PC-3 (cell line): ENCODE measurements at regions not wholly inside any gene's neighbourhood (a gene's known extent, or its start where the extent isn't known, plus 50 kb on each side); places are given as distances from the start of the nearest gene placed in this dataset.

Experiments used
- ATAC-seq: fragments of 200-7000 bp; cut with Tn5 transposase; 2 replicates; pipeline ENCODE4 v1.9.1; 2020; ENCODE audit warnings: mild to moderate bottlenecking, moderate library complexity
- BruUV-seq: library from RNA; stranded (reverse); fragments of 400-500 nt; replicated peaks from 2 replicates; lab custom pipeline; 2021; lab: Mats Ljungman, UMichigan
- CTCF ChIA-PET: fragments of 300-600 bp; sonication (Branson Sonifier 250); formaldehyde crosslinking; loops from one replicate; lab custom pipeline; 2022; ENCODE audit warnings: antibody characterized with exemption; lab: Charles Lee
- POLR2A ChIA-PET: fragments of 300-600 bp; sonication (Branson Sonifier 250); formaldehyde crosslinking; loops from one replicate; lab custom pipeline; 2022; ENCODE audit warnings: antibody characterized with exemption; ENCODE audit not compliant: unreplicated experiment; lab: Charles Lee
- DNase-seq: peaks from one replicate; pipeline ENCODE4 v3.0.0-alpha.2; 2015
- H2AFZ ChIP-seq: fragments of 300-600 bp; sonication (generic); 2 replicates; pipeline ENCODE4 v1.6.0; 2016; ENCODE audit warnings: antibody characterized with exemption, low read length
- H3F3A ChIP-seq: fragments of 300-600 bp; sonication (generic); one replicate; pipeline ENCODE4 v1.6.0; 2017; ENCODE audit warnings: antibody characterized with exemption, low read length, control low read depth, mild to moderate bottlenecking; ENCODE audit not compliant: unreplicated experiment
- H3K27ac ChIP-seq: fragments of 300-600 bp; sonication (generic); 2 replicates; pipeline ENCODE4 v1.5.1; 2016; ENCODE audit warnings: mild to moderate bottlenecking, low read length
- H3K27me3 ChIP-seq: fragments of 300-600 bp; sonication (generic); 2 replicates; pipeline ENCODE4 v1.6.1; 2016; ENCODE audit warnings: low read length, mixed read lengths
- H3K36me3 ChIP-seq: fragments of 300-600 bp; sonication (generic); 2 replicates; pipeline ENCODE4 v1.6.1; 2016; ENCODE audit warnings: low read depth, mixed run types, low read length, mixed read lengths
- H3K4me1 ChIP-seq: fragments of 300-600 bp; sonication (generic); 2 replicates; pipeline ENCODE4 v1.5.1; 2016; ENCODE audit warnings: low read length; ENCODE audit not compliant: insufficient read depth
- H3K4me2 ChIP-seq: fragments of 300-600 bp; sonication (generic); 2 replicates; pipeline ENCODE4 v1.6.0; 2016; ENCODE audit warnings: low read length
- H3K4me3 ChIP-seq: fragments of 300-600 bp; sonication (generic); 2 replicates; pipeline ENCODE4 v1.5.1; 2016; ENCODE audit warnings: mild to moderate bottlenecking, low read length, mixed read lengths
- H3K79me2 ChIP-seq: fragments of 300-600 bp; sonication (generic); 2 replicates; pipeline ENCODE4 v1.6.1; 2017; ENCODE audit warnings: low read length, mixed read lengths
- H3K9ac ChIP-seq: fragments of 300-600 bp; sonication (generic); 2 replicates; pipeline ENCODE4 v1.6.0; 2016; ENCODE audit warnings: mild to moderate bottlenecking, low read length
- H3K9me2 ChIP-seq: fragments of 300-600 bp; sonication (generic); replicated peaks from 2 replicates; pipeline ENCODE4 v1.6.1; 2016; ENCODE audit warnings: mixed run types, low read length, mixed read lengths
- H3K9me3 ChIP-seq: fragments of 300-600 bp; sonication (generic); 2 replicates; pipeline ENCODE4 v1.6.1; 2016; ENCODE audit warnings: low read length, mixed read lengths
- H4K20me1 ChIP-seq: fragments of 300-600 bp; sonication (generic); 2 replicates; pipeline ENCODE4 v1.6.1; 2016; ENCODE audit warnings: low read length, mixed read lengths
- EZH2 ChIP-seq: fragments of 300-600 bp; sonication (generic); IDR thresholded peaks from one replicate; pipeline ENCODE4 v1.6.1; 2017; ENCODE audit warnings: antibody characterized with exemption, mild to moderate bottlenecking, low read length; ENCODE audit not compliant: unreplicated experiment
- EZH2phosphoT487 ChIP-seq: fragments of 300-600 bp; sonication (generic); IDR thresholded peaks from 2 replicates; pipeline ENCODE4 v1.6.1; 2018; ENCODE audit warnings: mild to moderate bottlenecking, antibody characterized with exemption, low read length, borderline replicate concordance
- intact Hi-C: fragments of 100-400 bp; cut with micrococcal nuclease; formaldehyde crosslinking; loops from 2 replicates; pipeline ENCODE4 v1.9.0; 2023
- TF ChIP-seq, protein P1 (sequence below): fragments of 300-600 bp; sonication (generic); conservative IDR thresholded peaks from 2 replicates; pipeline ENCODE4 v1.5.1; 2017; ENCODE audit warnings: antibody characterized with exemption, low read depth, mild to moderate bottlenecking, low read length

DNA sequence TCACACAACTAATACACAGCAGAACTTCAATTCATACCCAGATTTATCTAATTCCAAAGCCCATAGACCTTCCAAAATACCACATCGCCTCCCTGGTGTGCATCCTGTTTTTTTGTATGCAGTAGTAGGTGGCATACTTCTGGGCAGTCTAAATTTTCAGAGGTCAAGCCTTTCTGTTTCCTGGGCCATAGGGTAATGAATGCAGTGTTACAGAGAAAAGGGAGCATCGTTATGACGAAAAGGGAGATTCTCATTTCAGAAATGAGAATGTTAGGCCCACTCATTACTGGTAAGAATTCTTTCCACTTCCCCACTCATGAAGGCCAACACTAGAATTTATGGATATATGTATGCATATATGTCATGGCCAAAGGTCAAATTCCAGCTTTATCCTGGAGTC, 267.8 kb upstream of the ASIC2 start:
- CTCF ChIA-PET = no interaction called here
- Histone ChIP-seq H3K9me3 (no peaks in the 10 kb centered on the region), H3K9ac (no peak overlapping the region), H2AFZ (no peak overlapping the region), H3K27ac (no peak overlapping the region), H3K27me3 (no peaks in the 10 kb centered on the region), H3K79me2 (no peaks in the 10 kb centered on the region), H3K4me3 (no peak overlapping the region), H3K9me2 (no peaks in the 10 kb centered on the region), H3F3A (no peaks in the 10 kb centered on the region), H3K36me3 (no peaks in the 10 kb centered on the region), H4K20me1 (no peaks in the 10 kb centered on the region), H3K4me2 (no peak overlapping the region), H3K4me1 (no peaks in the 10 kb centered on the region)
- intact Hi-C loops = no loop called here
- ATAC-seq (no peak), DNase-seq (no peak)
- POLR2A ChIA-PET = no interaction called here
- BruUV-seq = no TSS peak
- TF ChIP-seq EZH2 (no peak), EZH2phosphoT487 (no peak)
- TF ChIP-seq, protein P1, sequence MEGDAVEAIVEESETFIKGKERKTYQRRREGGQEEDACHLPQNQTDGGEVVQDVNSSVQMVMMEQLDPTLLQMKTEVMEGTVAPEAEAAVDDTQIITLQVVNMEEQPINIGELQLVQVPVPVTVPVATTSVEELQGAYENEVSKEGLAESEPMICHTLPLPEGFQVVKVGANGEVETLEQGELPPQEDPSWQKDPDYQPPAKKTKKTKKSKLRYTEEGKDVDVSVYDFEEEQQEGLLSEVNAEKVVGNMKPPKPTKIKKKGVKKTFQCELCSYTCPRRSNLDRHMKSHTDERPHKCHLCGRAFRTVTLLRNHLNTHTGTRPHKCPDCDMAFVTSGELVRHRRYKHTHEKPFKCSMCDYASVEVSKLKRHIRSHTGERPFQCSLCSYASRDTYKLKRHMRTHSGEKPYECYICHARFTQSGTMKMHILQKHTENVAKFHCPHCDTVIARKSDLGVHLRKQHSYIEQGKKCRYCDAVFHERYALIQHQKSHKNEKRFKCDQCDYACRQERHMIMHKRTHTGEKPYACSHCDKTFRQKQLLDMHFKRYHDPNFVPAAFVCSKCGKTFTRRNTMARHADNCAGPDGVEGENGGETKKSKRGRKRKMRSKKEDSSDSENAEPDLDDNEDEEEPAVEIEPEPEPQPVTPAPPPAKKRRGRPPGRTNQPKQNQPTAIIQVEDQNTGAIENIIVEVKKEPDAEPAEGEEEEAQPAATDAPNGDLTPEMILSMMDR = no peak

DNA sequence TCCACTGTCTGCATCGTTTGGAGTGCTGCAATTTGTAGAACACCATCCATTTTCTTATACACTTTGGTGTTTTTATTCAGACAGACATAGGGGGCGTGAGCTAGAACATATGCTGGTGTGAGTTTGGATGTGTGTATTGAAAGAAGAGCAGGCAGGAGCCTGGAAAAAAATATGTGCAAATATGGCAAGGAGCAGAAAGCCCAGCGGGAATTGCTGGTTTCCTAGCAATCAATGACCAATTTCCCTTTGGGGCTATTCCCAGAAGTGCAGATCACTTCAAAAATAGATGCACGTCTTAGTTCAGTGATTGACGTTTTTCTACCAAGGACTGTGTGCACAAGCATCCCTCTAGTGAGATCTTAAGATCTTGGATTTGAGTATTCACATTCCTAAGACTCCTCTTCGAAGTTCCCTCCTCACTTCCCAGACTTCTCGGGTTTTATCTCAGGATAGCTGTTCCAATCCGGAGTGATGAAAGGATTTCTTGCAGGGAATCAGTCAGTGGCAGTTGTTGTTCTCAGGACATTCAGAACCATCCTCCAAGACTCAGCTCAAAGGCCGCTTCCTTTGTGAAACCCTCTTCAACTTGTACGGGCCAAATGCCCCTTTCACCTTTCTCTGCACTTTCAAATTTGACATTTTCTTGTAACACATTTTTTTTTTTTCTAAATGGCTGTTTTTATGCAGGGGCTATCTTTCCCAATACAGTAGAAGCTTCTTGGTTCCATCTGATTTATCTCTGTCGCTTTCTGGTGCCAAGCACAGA, 268.7 kb upstream of the ASIC2 start:
- Histone ChIP-seq H3K9me3 (no peaks in the 10 kb centered on the region), H2AFZ (no peak overlapping the region), H3K9ac (no peak overlapping the region), H3F3A (no peaks in the 10 kb centered on the region), H3K4me3 (no peak overlapping the region), H3K9me2 (no peaks in the 10 kb centered on the region), H3K27me3 (no peaks in the 10 kb centered on the region), H3K79me2 (no peaks in the 10 kb centered on the region), H3K4me1 (no peaks in the 10 kb centered on the region), H3K4me2 (no peak overlapping the region), H3K36me3 (no peaks in the 10 kb centered on the region), H4K20me1 (no peaks in the 10 kb centered on the region), H3K27ac (no peak overlapping the region)
- DNase-seq (no peak), ATAC-seq (no peak)
- TF ChIP-seq, protein P1 = no peak
- no peak for TF ChIP-seq EZH2
- TF ChIP-seq EZH2phosphoT487 = no peak
- BruUV-seq = no TSS peak
- intact Hi-C loops = no loop called here
- ChIA-PET CTCF (no interaction called here), POLR2A (no interaction called here)

DNA sequence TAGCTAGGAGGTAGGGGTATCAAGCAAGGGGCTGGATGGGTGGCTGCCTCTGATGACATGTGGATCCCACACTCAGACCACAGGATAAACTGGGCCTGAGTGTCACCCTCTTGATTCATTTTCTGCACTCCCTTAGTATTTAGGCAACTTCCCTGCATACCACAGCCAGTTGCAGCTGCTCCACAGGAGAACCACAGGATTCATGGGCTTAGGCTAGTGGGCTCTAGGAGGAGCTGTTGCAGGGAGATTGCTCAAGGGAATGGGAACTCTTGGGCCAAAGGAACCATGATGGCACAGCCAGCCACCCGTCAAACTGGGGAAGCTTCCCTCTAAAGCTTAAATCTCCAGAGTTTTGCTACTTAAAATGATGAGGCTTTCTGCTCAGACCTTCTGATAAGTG, 269.7 kb upstream of the ASIC2 start:
- BruUV-seq = no TSS peak
- intact Hi-C loops = no loop called here

More for the DNA sequence above, 269.7 kb upstream of the ASIC2 start:
- DNase-seq = no peak
- no peaks in the 10 kb centered on the region for H3K36me3 ChIP-seq
- no peak overlapping the region for H2AFZ ChIP-seq
- no peak overlapping the region for H3K27ac ChIP-seq
- H4K20me1 ChIP-seq = no peaks in the 10 kb centered on the region
- no peaks in the 10 kb centered on the region for H3K79me2 ChIP-seq
- H3F3A ChIP-seq = no peaks in the 10 kb centered on the region
- POLR2A ChIA-PET = no interaction called here
- no peaks in the 10 kb centered on the region for H3K9me2 ChIP-seq
- TF ChIP-seq, protein P1 = no peak
- no peak for TF ChIP-seq EZH2phosphoT487
- no peak for TF ChIP-seq EZH2
- H3K4me3 ChIP-seq = no peak overlapping the region
- CTCF ChIA-PET = no interaction called here
- H3K4me2 ChIP-seq = no peak overlapping the region
- no peaks in the 10 kb centered on the region for H3K4me1 ChIP-seq
- H3K27me3 ChIP-seq = no peaks in the 10 kb centered on the region
- no peaks in the 10 kb centered on the region for H3K9me3 ChIP-seq
- no peak for ATAC-seq
- H3K9ac ChIP-seq = no peak overlapping the region
